ENCODE measurements at regions not wholly inside any gene's neighbourhood (a gene's known extent, or its start where the extent isn't known, plus 50 kb on each side); places are given as distances from the start of the nearest gene placed in this dataset.

GRCh38 chr4:71133491-71133890, 140.0 kb downstream of the DCK start:
- TF ChIP-seq, protein P1, sequence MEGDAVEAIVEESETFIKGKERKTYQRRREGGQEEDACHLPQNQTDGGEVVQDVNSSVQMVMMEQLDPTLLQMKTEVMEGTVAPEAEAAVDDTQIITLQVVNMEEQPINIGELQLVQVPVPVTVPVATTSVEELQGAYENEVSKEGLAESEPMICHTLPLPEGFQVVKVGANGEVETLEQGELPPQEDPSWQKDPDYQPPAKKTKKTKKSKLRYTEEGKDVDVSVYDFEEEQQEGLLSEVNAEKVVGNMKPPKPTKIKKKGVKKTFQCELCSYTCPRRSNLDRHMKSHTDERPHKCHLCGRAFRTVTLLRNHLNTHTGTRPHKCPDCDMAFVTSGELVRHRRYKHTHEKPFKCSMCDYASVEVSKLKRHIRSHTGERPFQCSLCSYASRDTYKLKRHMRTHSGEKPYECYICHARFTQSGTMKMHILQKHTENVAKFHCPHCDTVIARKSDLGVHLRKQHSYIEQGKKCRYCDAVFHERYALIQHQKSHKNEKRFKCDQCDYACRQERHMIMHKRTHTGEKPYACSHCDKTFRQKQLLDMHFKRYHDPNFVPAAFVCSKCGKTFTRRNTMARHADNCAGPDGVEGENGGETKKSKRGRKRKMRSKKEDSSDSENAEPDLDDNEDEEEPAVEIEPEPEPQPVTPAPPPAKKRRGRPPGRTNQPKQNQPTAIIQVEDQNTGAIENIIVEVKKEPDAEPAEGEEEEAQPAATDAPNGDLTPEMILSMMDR (IDR thresholded peaks at IDR 0.05), result no peak
- TF ChIP-seq E2F5 (CRISPR knock-in tag; IDR thresholded peaks at IDR 0.05) (no peak), NFE2L1 (CRISPR knock-in tag; IDR thresholded peaks at IDR 0.05) (no peak), ZSCAN18 (CRISPR knock-in tag; IDR thresholded peaks at IDR 0.05) (no peak), KAT7 (CRISPR knock-in tag; IDR thresholded peaks at IDR 0.05; ENCODE audit: borderline replicate concordance) (no peak), ATF1 (CRISPR knock-in tag; IDR thresholded peaks at IDR 0.05) (no peak)
